CD4-positive, alpha-beta T cell treated with Interleukin-6 at 100 ng/mL for 8 hours (primary cell): ENCODE measurements at regions not wholly inside any gene's neighbourhood (a gene's known extent, or its start where the extent isn't known, plus 50 kb on each side); places are given as distances from the start of the nearest gene placed in this dataset.

Source experiments
- DNase-seq: peaks from one replicate; pipeline ENCODE4 v3.0.0-alpha.2; 2020; ENCODE audit warnings: mixed read lengths, low spot score

DNA sequence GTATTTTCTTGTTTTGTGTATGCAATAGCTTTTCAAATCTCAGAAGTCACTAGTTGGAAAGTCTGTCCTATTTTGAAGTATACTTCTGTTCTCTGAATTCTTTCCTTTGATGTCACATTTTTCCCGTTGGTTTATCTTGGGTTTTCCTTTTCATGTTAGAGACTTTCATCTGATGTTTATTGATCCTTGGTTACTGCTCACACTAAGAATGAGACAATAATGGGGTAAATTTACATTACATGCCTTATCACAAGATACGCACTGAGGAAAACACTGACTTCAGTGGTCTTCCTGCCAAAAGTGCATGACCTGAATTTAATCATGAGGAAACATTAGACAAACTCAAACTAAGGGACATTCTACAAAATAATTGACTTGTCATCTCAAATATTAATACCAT lies 63.5 kb upstream of the C1GALT1 start:
- no peak for DNase-seq

DNA sequence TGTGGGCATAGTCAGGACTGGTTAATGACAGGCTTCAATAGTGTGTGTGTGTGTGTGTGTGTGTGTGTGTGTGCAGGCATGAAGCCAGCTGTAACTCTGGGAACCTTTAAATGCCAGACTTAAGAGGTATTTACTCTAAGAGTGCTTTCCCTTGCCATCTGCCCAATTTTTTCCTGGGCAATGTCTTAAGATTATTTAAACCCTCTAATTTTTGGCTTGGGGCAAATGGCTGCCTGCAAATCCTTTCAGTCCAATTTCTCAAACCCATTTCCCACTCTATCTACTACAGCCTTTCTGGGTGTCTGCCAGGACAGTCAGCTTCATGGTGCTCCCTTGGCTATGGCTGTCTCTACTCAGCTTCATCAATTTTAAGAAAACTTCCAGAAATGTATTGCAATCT lies 62.6 kb upstream of the C1GALT1 start:
- DNase-seq: no peak

DNA sequence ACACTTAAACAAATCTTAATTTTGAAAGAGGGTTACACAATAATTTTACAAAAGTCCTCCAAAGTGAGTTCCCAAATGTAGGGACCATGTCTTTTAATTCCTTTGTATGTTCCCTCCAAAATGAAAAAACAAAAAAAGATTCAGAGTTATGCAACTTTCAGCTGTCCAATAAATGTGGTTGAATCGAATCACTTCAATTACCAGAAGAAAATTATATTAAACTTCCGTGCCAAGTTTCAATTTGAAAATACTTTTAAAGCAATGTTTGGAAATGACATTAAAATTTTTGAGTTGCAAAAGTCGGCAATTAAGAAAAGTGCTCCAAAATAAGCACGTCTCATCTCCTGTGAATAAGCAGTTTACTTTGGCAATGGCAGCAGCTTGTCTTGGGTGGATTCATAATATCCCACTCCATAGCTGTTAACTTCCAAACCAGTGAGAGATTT lies 60.3 kb upstream of the C1GALT1 start:
- no peak for DNase-seq

DNA sequence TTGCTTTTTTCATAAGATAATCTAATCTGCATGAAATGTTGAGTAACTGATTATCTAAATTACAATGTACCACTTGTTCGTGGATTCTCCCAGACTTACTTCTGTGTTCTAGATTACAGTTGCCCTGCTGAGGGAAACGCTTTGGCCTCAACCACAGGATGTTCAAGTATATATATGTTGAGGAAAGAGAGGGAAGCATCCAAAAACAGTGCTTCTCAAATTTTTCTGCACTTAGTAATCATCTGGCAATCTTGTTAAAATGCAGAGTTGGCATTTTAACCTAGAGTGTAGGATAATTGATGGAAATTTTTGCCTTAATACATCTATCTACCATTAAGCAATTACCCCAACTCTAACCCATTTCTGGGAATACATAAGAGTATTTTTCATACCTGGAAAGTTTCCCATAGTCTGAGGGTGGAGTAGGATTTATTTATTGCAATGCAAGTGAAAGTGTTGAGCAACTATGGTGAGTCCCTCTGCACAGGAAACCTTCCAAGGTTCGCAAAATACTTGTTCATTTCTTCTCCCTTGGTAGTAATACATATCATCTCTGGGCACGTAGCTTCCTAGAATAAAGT lies 59.6 kb upstream of the C1GALT1 start:
- DNase-seq: no peak

DNA sequence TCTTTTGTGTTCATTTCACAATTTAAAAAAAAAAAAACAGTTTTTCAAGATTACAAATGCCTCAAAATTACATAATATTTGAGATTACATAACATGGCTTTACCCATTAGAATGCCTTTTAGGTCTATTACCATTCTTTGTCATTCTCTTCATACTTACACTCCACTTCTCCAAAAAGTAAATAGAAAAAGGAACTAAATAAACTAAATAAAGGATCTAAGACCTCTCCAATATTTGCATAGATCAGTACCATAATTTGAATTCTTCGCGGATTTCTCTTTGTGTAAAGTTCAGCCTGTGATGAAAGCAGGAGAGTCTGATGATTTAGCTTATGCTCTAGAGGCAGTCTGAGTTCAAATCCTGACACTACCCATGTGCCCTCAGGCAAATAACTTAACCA lies 56.4 kb upstream of the C1GALT1 start:
- DNase-seq: no peak

DNA sequence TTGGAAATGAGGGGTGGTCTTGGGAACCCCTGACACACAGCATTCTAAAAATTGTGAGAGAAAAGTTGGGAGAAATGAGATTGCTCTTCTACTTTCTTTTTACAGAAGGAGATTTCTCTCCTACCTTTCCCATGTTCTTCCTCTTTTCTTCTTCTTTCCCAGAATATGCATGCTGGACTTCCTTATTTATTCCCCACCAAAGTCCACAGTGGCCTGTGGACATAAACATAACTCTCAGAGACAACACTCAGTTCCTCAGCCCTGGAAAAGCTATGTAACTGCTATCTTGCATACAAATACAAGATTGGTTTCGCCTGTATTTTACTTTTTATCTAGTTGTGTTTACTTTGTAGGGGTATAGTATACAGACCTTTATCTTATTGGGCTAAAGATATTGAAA lies 54.6 kb upstream of the C1GALT1 start:
- DNase-seq: no peak

DNA sequence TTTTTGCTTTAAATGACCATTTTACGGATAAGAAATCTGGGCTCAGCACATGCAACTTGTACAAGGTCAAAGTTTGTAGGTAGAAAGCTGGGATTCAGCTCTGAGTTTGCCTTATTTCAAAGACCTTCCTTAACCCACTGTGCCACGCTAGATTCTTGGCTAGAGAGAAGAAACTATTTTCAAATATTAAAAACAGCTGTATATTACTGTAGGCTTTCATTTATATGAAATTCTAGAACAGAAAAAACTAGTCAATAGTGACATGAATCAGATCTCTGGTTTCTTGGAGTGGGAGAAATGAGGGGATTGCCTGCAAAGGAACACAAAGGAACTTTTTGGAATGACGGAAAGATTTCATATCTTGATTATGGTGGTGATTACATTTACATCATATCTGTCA lies 53.0 kb upstream of the C1GALT1 start:
- no peak for DNase-seq

DNA sequence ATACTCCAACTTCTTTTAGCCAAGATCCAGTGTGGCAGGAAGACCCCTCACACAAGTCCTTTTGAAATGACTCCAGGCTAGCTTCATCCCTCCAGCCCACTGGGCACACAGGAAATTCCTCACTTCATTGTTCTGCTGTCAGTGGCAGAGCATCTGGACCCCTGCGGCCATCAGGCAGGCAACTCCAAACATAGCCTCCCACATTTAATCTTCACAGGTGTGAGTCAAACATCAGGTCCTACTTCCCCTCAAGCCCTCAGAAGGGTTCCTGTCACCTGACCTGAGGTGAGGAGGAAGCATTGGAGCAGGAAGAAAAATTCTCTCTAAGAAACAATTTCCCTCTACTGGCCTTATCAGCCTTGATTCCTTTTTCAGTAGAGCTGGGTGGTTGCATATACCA lies 51.1 kb upstream of the C1GALT1 start:
- DNase-seq: no peak
